Ovary (tissue), 7 donors: ENCODE measurements at regions not wholly inside any gene's neighbourhood (a gene's known extent, or its start where the extent isn't known, plus 50 kb on each side); places are given as distances from the start of the nearest gene placed in this dataset.

Experiments used
- DNase-seq, 5 donors: peaks; one replicate each; pipeline ENCODE4 v3.0.0-alpha.2; 2019 to 2020
- H3K27ac ChIP-seq, 2 donors: fragments of 200-600 bp; one replicate each; pipeline versions ENCODE4 v1.5.1 to v1.8.0; 2019 to 2022
- H3K27me3 ChIP-seq: fragments of 200-600 bp; one replicate; pipeline ENCODE4 v1.8.0; 2022
- H3K36me3 ChIP-seq: fragments of 200-600 bp; sonication (generic); one replicate; pipeline ENCODE4 v1.5.1; 2019
- H3K4me1 ChIP-seq: one replicate; pipeline ENCODE4 v1.8.1; 2013; ENCODE audit warnings: mild to moderate bottlenecking, moderate library complexity; ENCODE audit not compliant: insufficient read depth
- H3K4me3 ChIP-seq: fragments of 200-600 bp; sonication (generic); one replicate; pipeline ENCODE4 v1.5.1; 2017
- H3K9me3 ChIP-seq, 2 donors: fragments of 200-600 bp in 1 of 2; sonication (generic) in 1 of 2; one replicate each; pipeline versions ENCODE4 v1.5.1 to v1.8.1; 2013 to 2019; ENCODE audit warnings: mild to moderate bottlenecking in 1 of 2, moderate library complexity in 1 of 2
- EP300 ChIP-seq: sonication (generic); formaldehyde crosslinking; IDR thresholded peaks from one replicate; pipeline ENCODE4 v1.6.1; 2017; ENCODE audit warnings: antibody characterized with exemption
- POLR2A ChIP-seq: fragments of 450-650 bp; IDR thresholded peaks from one replicate; pipeline ENCODE4 v1.6.1; 2017; ENCODE audit warnings: antibody characterized with exemption, mild to moderate bottlenecking, moderate library complexity
- WGBS, 3 donors: extraction: QIAGEN DNeasy Blood & Tissue Kit in 1 of 3; methylation state at CpG; one replicate each; pipeline versions ENCODE4 v1.1.5 to v1.1.7; 2013 to 2017; 5-methylcytosine and 5-hydroxymethylcytosine counted together
- intact Hi-C, 4 donors: fragments of 100-400 bp; cut with DNase I; formaldehyde crosslinking; loops; one replicate each; pipeline versions ENCODE4 v1.11.0 to v1.15.1; 2022 to 2023
- TF ChIP-seq, protein P1 (sequence below), 3 donors: fragments of 450-650 bp in 2 of 3; fragments of 200-600 bp in 1 of 3; IDR thresholded peaks; one replicate each; pipeline versions ENCODE4 v1.5.1 to v1.8.0; 2016 to 2022; ENCODE audit warnings: antibody characterized with exemption in 3 of 3, mild to moderate bottlenecking in 1 of 3
- donor health status: DM: no; HTN: no; CAD: no; lungs with moderate emphysema.
- donor health status: DM: no; HTN: no; CAD: no.
- donor health status: Bipolar disorder and iron deficiency.
- donor health status: DM: no; HTN: no; CAD: no.
- donor health status: DM: yes; HTN: yes; CAD: no.

DNA sequence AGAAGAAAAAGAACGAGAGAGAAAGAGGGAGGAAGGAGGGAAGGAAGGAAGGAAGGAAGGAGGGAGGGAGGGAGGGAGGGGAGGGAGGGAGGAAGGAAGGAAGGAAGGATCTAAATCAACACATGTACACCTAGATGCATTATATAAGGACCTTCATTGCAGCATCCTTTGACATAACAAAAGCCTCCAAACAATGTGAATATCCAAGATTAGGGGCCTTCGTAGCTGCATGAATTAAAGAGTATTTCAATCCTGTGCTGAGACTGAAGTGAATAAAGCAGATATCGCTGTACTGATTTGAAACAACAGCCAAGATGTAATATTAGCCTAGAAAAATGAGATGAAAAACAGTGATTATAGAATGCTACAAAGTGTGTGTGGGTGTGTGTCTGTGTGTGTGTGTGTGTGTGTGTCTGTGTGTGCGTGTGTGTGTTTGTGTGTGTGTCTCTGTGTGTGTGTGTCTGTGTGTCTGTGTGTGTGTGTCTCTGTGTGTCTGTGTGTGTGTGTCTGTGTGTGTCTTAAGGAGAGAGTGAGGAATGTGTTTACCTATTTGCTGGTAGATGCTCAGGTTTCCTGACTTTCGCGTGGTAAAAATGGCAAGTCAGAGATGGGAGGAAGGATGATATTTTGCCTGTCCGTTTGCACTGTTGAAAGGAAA lies 129.0 kb upstream of the PTPN1 start:
- peaks cover 15% of the 10 kb centered on the region for H3K4me1 ChIP-seq
- H3K36me3 ChIP-seq, result no peaks in the 10 kb centered on the region
- 40 to 53% (median 44%) methylated on average over 7 of the region's 7 CpGs for WGBS, 3 donors
- intact Hi-C loops, result loop anchor here in 3 of 4 donors (2.0 to 10.0 kb wide), 4 partner anchors 81 to 190 kb away; partner anchors contain the start of gene CEBPB (in 2 of the 3)
- no peak overlapping the region for H3K27ac ChIP-seq
- DNase-seq, result no peak
- no peaks in the 10 kb centered on the region for H3K27me3 ChIP-seq
- no peak overlapping the region for H3K4me3 ChIP-seq
- no peaks in the 10 kb centered on the region for H3K9me3 ChIP-seq
- TF ChIP-seq EP300, result no peak
- no peak for TF ChIP-seq POLR2A
- TF ChIP-seq, protein P1, sequence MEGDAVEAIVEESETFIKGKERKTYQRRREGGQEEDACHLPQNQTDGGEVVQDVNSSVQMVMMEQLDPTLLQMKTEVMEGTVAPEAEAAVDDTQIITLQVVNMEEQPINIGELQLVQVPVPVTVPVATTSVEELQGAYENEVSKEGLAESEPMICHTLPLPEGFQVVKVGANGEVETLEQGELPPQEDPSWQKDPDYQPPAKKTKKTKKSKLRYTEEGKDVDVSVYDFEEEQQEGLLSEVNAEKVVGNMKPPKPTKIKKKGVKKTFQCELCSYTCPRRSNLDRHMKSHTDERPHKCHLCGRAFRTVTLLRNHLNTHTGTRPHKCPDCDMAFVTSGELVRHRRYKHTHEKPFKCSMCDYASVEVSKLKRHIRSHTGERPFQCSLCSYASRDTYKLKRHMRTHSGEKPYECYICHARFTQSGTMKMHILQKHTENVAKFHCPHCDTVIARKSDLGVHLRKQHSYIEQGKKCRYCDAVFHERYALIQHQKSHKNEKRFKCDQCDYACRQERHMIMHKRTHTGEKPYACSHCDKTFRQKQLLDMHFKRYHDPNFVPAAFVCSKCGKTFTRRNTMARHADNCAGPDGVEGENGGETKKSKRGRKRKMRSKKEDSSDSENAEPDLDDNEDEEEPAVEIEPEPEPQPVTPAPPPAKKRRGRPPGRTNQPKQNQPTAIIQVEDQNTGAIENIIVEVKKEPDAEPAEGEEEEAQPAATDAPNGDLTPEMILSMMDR (IDR thresholded peaks at IDR 0.05), result no peak

- TF ChIP-seq EP300, result no peak
- TF ChIP-seq POLR2A, result no peak
- TF ChIP-seq, protein P1 (IDR thresholded peaks at IDR 0.05), result no peak
- intact Hi-C loops, result loop anchor here in 3 of 4 donors (2.0 to 10.0 kb wide), 4 partner anchors 80 to 191 kb away; partner anchors contain the start of gene CEBPB (in 2 of the 3)
- no peak overlapping the region for H3K27ac ChIP-seq
- H3K4me1 ChIP-seq, result peaks cover 15% of the 10 kb centered on the region
- H3K27me3 ChIP-seq, result no peaks in the 10 kb centered on the region
- DNase-seq, result no peak
- H3K9me3 ChIP-seq, result no peaks in the 10 kb centered on the region
- no peaks in the 10 kb centered on the region for H3K36me3 ChIP-seq
- no peak overlapping the region for H3K4me3 ChIP-seq
- WGBS, 3 donors, result 77 to 83% (median 78%) methylated on average over 13 of the region's 13 CpGs
Observed at GRCh38 chr20:50381771-50382593, 128.2 kb upstream of the PTPN1 start.

DNA sequence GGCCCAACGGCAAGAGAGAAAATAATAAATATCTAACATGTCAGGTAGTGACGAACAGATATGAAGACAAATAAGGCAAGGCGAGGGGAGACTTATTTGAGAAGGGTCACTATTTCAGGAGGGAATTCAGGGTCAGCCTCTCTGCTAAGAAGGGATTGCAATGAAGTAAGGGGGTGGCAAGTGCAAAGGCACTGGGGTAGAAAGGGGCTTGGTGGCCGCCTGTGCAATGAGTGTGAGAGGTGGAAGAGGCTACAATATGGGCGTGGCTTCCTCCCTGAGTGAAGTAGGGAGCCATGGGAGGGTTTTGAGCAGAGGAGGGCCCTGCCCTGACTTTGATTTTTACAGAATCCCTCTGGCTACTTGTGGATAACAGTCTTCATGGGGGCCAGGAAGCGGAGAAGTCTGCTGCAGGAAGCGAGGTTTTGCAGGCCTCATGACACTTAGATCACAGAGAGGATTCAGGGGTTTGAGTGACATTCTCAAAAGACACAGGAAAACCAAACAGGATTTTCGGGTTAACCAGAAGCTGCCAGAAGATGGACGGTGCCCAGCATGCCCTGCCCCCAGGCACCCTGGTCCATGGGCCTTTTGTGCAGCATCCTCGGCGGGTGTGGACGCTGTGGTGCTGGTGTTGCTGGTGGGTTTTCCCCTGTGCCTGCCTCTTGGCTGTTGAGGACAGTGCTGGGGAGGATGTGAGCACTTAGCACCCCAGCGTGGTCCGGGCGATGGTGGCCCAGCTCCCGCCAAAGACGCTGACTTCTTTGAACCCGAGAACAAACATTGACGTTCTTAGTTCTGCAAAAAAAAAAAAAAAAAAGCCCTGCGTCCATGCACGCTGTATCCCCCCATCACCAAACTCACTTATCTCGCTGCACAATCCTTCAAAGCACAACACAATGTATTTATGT lies 124.2 kb upstream of the PTPN1 start:
- DNase-seq, result no peak

More for the DNA sequence above, 124.2 kb upstream of the PTPN1 start:
- TF ChIP-seq POLR2A (no peak), EP300 (no peak)
- TF ChIP-seq, protein P1 (IDR thresholded peaks at IDR 0.05), result no peak
- WGBS, 3 donors, result 85 to 89% (median 86%) methylated on average over 22 of the region's 22 CpGs
- Histone ChIP-seq H3K36me3 (no peaks in the 10 kb centered on the region), H3K27ac (no peak overlapping the region), H3K4me1 (no peaks in the 10 kb centered on the region), H3K4me3 (no peak overlapping the region), H3K27me3 (no peaks in the 10 kb centered on the region), H3K9me3 (no peaks in the 10 kb centered on the region)
- intact Hi-C loops, result loop anchor here in 2 of 4 donors (10.0 kb wide), 2 partner anchors 101 to 191 kb away; partner anchors contain the start of gene CEBPB (in 1 of the 2)
